ENCODE measurements at regions not wholly inside any gene's neighbourhood (a gene's known extent, or its start where the extent isn't known, plus 50 kb on each side); places are given as distances from the start of the nearest gene placed in this dataset.

GRCh38 chr13:53854321-53854720, 825.7 kb downstream of the OLFM4 start:
- Histone ChIP-seq H3K4me1 (ENCODE audit: insufficient read depth, low read length) (no peaks in the 10 kb centered on the region), H2BK120ac (ENCODE audit: low read depth, low read length, poor library complexity, severe bottlenecking) (no peak overlapping the region), H3K23ac (ENCODE audit: insufficient read length, low read depth, low read length) (no peak overlapping the region), H4K5ac (ENCODE audit: insufficient read length, low read depth, low read length) (no peak overlapping the region), H3K18ac (ENCODE audit: insufficient read length, low read depth, low read length) (no peak overlapping the region), H3K27ac (ENCODE audit: insufficient read length, low read depth, low read length) (no peak overlapping the region), H3K23me2 (ENCODE audit: insufficient read length, low read depth, low read length, poor library complexity, severe bottlenecking) (no peaks in the 10 kb centered on the region), H3K56ac (ENCODE audit: insufficient read length, low read depth, low read length) (no peak overlapping the region), H2BK15ac (ENCODE audit: low read depth, low read length) (no peak overlapping the region), H3K9ac (ENCODE audit: extremely low read depth, insufficient read length, low read length) (no peak overlapping the region), H2AFZ (ENCODE audit: low read length) (no peak overlapping the region), H2AK5ac (ENCODE audit: insufficient read length, low read length) (no peak overlapping the region), H3K9me3 (ENCODE audit: control insufficient read depth, low read depth, low read length) (no peaks in the 10 kb centered on the region), H4K20me1 (ENCODE audit: control insufficient read depth, insufficient read depth, insufficient read length) (no peaks in the 10 kb centered on the region), H2BK5ac (ENCODE audit: insufficient read length, low read length) (no peak overlapping the region), H3K79me1 (ENCODE audit: insufficient read depth, low read depth, low read length, poor library complexity, severe bottlenecking) (no peaks in the 10 kb centered on the region), H3K4ac (ENCODE audit: low read depth, low read length) (no peak overlapping the region), H3T11ph (ENCODE audit: low read length) (no peak overlapping the region), H4K91ac (ENCODE audit: insufficient read length, low read depth, low read length) (no peak overlapping the region), H4K8ac (replicated peaks; ENCODE audit: insufficient read length, low read depth, low read length) (no peak overlapping the region), H2BK20ac (ENCODE audit: low read depth, low read length, poor library complexity, severe bottlenecking) (no peak overlapping the region), H3K27me3 (ENCODE audit: insufficient read depth, low read length) (no peaks in the 10 kb centered on the region), H2BK12ac (ENCODE audit: insufficient read length, low read depth, low read length) (no peak overlapping the region), H3K4me2 (ENCODE audit: insufficient read depth, insufficient read length, low read length) (no peak overlapping the region), H3K14ac (ENCODE audit: insufficient read depth, low read length) (no peak overlapping the region), H3K79me2 (ENCODE audit: insufficient read depth, low read length) (no peaks in the 10 kb centered on the region)
- H3K4me1 Mint-ChIP-seq = peaks cover under 1 to 1% of the 10 kb centered on the region in 2 experiments; a peak in 3 of 4 replicates
- no peak for TF ChIP-seq CTCF (conservative IDR thresholded peaks at IDR 0.05)
- no CpG with 5 or more reads among the region's 4 CpGs for WGBS (ENCODE audit: extremely low coverage, insufficient read length, low lambda C conversion rate)
- DNase-seq = no peak
- no peaks in the 10 kb centered on the region for H3K9me3 Mint-ChIP-seq
- H3K4me3 Mint-ChIP-seq = no peak overlapping the region
- no peak overlapping the region for H3K27ac Mint-ChIP-seq
- H3K36me3 Mint-ChIP-seq (ENCODE audit: insufficient read depth in 1 of 3, low read depth in 3 of 3) = no peaks in the 10 kb centered on the region
- H3K27me3 Mint-ChIP-seq (ENCODE audit: low read depth) = no peaks in the 10 kb centered on the region; the same call in 1 of the 2 replicates

All from H9 (cell line).